K562 (cell line): ENCODE measurements at regions not wholly inside any gene's neighbourhood (a gene's known extent, or its start where the extent isn't known, plus 50 kb on each side); places are given as distances from the start of the nearest gene placed in this dataset.

Source experiments
- ATAC-seq: fragments of 200-7000 bp; cut with Tn5 transposase; 3 replicates; pipeline ENCODE4 v1.9.1; 2020; ENCODE audit warnings: moderate library complexity
- BruUV-seq: library from RNA; stranded (reverse); fragments of 400-500 nt; replicated peaks from 2 replicates; lab custom pipeline; 2021; lab: Mats Ljungman, UMichigan
- CTCF ChIA-PET: fragments of 300-600 bp; formaldehyde crosslinking; extraction: SDS; loops from one replicate; lab custom pipeline; 2021; ENCODE audit warnings: low intra/inter-chr PET ratio; lab: Yijun Ruan, JAX
- POLR2A ChIA-PET: fragments of 300-600, 350-650 bp; sonication (Branson Sonifier 250); formaldehyde crosslinking; extraction: SDS; loops from one replicate; lab custom pipeline; 2021; ENCODE audit warnings: antibody characterized with exemption, inconsistent platforms; lab: Yijun Ruan, JAX
- DNase-seq, 4 experiments: peaks; one replicate each; pipeline versions ENCODE4 v3.0.0 to v3.0.0-alpha.2; 2011 to 2018; ENCODE audit warnings: low spot score in 3 of 4, mixed read lengths in 3 of 4; ENCODE audit errors: extremely low read depth in 1 of 4
- FAIRE-seq: peaks from 2 replicates; lab custom pipeline; 2011; peaks lifted over from hg19 to GRCh38; lab: Jason Lieb, UNC
- H2AFZ ChIP-seq: 2 replicates; pipeline ENCODE4 v1.6.0; 2011; ENCODE audit warnings: low read depth, low read length, control low read depth, inconsistent platforms
- H3K27ac ChIP-seq: fragments of 200-600 bp; 3 replicates; pipeline ENCODE4 v1.8.0; 2011; ENCODE audit warnings: low read depth, mild to moderate bottlenecking, control low read depth, inconsistent platforms, low read length, moderate library complexity, mixed read lengths; ENCODE audit errors: extremely low read depth
- H3K27me3 ChIP-seq, 2 experiments: fragments of 300-600 bp in 1 of 2; 2 replicates in 1 of 2; 3 replicates in 1 of 2; pipeline versions ENCODE4 v1.6.0 to v1.8.0; 2011; ENCODE audit warnings: inconsistent platforms in 2 of 2, low read length in 2 of 2, mild to moderate bottlenecking in 1 of 2, mixed read lengths in 1 of 2, moderate library complexity in 1 of 2; ENCODE audit not compliant: control insufficient read depth in 2 of 2, insufficient read depth in 2 of 2
- H3K36me3 ChIP-seq: fragments of 300-600 bp; 3 replicates; pipeline ENCODE4 v1.8.0; 2011; ENCODE audit warnings: mild to moderate bottlenecking, low read length, inconsistent platforms; ENCODE audit not compliant: control insufficient read depth, insufficient read depth
- H3K4me1 ChIP-seq, 2 experiments: fragments of 200-600 bp in 1 of 2; replicated peaks in 1 of 2; 2 replicates in 1 of 2; 3 replicates in 1 of 2; pipeline versions ENCODE4 v1.5.1 to v1.8.0; 2011; ENCODE audit warnings: inconsistent platforms in 2 of 2, low read length in 2 of 2, mild to moderate bottlenecking in 1 of 2, mixed read lengths in 1 of 2, moderate library complexity in 1 of 2; ENCODE audit not compliant: control insufficient read depth in 2 of 2, insufficient read depth in 2 of 2
- H3K4me2 ChIP-seq: 2 replicates; pipeline ENCODE4 v1.6.1; 2011; ENCODE audit warnings: low read length, control low read depth, inconsistent platforms, mixed read lengths; ENCODE audit not compliant: insufficient read depth
- H3K4me3 ChIP-seq: fragments of 200-600 bp; sonication (generic), shearing (Covaris generic); 2 replicates; pipeline ENCODE4 v1.5.1; 2016; ENCODE audit warnings: control low read depth, inconsistent platforms
- H3K79me2 ChIP-seq: fragments of 200-600 bp; 3 replicates; pipeline ENCODE4 v1.8.0; 2011; ENCODE audit warnings: low read length, inconsistent platforms; ENCODE audit not compliant: control insufficient read depth, insufficient read depth
- H3K9ac ChIP-seq, 2 experiments: 2 replicates each; pipeline versions ENCODE4 v1.6.0 to v1.6.1; 2011; ENCODE audit warnings: low read depth in 2 of 2, low read length in 2 of 2, control low read depth in 1 of 2, inconsistent platforms in 1 of 2, mild to moderate bottlenecking in 1 of 2, mixed read lengths in 1 of 2; ENCODE audit not compliant: insufficient read depth in 1 of 2
- H3K9me1 ChIP-seq: one replicate; pipeline ENCODE4 v1.6.0; 2011; ENCODE audit warnings: inconsistent platforms, mild to moderate bottlenecking, low read length, moderate library complexity; ENCODE audit not compliant: control insufficient read depth, insufficient read depth
- H3K9me3 ChIP-seq: replicated peaks from 2 replicates; pipeline ENCODE4 v1.5.1; 2011; ENCODE audit warnings: low read depth, low read length, inconsistent platforms; ENCODE audit not compliant: control insufficient read depth, insufficient read depth
- H4K20me1 ChIP-seq: replicated peaks from 2 replicates; pipeline ENCODE4 v1.6.1; 2011; ENCODE audit warnings: low read length, inconsistent platforms, mixed read lengths; ENCODE audit not compliant: control insufficient read depth, insufficient read depth
- CHCHD3 ChIP-seq: fragments of 250-450 bp; sonication (Bioruptor Pico); IDR thresholded peaks from 2 replicates; pipeline ENCODE4 v2.1.2; 2022; ENCODE audit warnings: mild to moderate bottlenecking
- CREB5 ChIP-seq: fragments of 250-450 bp; sonication (Bioruptor Pico); IDR thresholded peaks from 2 replicates; pipeline ENCODE4 v1.5.0; 2020; ENCODE audit warnings: mild to moderate bottlenecking
- GABPA ChIP-seq: fragments of 200-800 bp; sonication (Bioruptor generic); conservative IDR thresholded peaks from 2 replicates; pipeline ENCODE4 v1.6.1; 2016; ENCODE audit warnings: low read depth, missing genetic modification characterization, missing compliant biosample characterization
- JUNB ChIP-seq: fragments of 450-650 bp; formaldehyde crosslinking; conservative IDR thresholded peaks from 2 replicates; pipeline ENCODE4 v1.4.0; 2020; ENCODE audit warnings: mild to moderate bottlenecking
- KLF10 ChIP-seq: fragments of 250-450 bp; sonication (Bioruptor Pico); IDR thresholded peaks from 2 replicates; pipeline ENCODE4 v1.6.1; 2021; ENCODE audit warnings: matching md5 sums
- TARDBP ChIP-seq: fragments of 450-650 bp; IDR thresholded peaks from 2 replicates; pipeline ENCODE4 v1.6.1; 2016
- ZNF217 ChIP-seq: sonication (generic); formaldehyde crosslinking; IDR thresholded peaks from 2 replicates; pipeline ENCODE4 v1.8.0; 2022; ENCODE audit warnings: mild to moderate bottlenecking, missing genetic modification reagents
- WGBS: fragments of 100-300 bp; shearing (Covaris generic); methylation state at CpG from one replicate; pipeline ENCODE4 v1.1.6; 2016; ENCODE audit warnings: low coverage, mixed read lengths; ENCODE audit not compliant: insufficient coverage; ENCODE audit errors: missing lambda C conversion rate; 5-methylcytosine and 5-hydroxymethylcytosine counted together
- in situ Hi-C: fragments of 300-500 bp; cut with MboI; formaldehyde crosslinking; loops from 4 replicates; pipeline ENCODE4 v1.15.0; 2018; ENCODE audit warnings: inconsistent platforms, mixed read lengths
- intact Hi-C: fragments of 100-400 bp; cut with micrococcal nuclease; formaldehyde crosslinking; loops from 2 replicates; pipeline ENCODE4 v1.14.2; 2022

DNA sequence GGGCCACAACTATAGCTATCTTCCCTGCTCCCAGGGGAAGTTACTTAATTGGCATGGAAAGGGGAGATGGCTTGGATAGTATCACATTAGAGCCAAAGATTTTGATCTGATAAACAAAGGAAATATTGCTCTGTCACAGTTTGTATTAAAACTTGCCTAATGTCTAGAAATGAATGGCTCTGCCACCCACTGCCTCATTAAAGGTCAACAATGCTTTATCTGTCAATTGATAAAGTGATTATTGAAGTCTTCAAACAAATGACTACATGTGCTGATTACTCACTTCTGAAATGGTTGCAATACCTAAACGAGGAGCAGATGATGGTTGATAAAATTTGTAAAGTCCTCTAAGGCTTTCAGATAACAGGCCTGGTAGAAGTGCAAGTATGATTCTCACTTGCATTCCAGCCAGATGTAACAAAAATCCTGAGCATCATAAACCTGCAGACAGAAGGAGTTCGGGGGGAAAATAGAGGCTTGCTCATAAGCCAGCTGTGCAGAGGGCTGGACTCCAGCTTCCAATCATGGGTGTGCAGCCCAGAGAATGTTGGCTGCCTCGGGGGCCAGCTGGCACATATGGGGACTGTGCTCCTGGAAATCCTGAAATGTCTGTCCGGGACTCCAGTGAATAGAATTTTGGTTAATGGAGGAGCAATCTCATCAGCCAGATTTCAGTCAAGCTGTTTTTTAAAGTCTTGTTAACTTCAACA lies 200.5 kb upstream of the SLC27A6 start:
- in situ Hi-C loops = no loop called here
- Histone ChIP-seq H3K36me3 (no peaks in the 10 kb centered on the region), H3K9ac (no peak overlapping the region), H3K4me3 (no peak overlapping the region), H3K4me2 (no peak overlapping the region), H3K4me1 (no peaks in the 10 kb centered on the region), H4K20me1 (no peaks in the 10 kb centered on the region), H3K9me1 (no peaks in the 10 kb centered on the region), H3K9me3 (no peaks in the 10 kb centered on the region), H3K79me2 (no peaks in the 10 kb centered on the region), H2AFZ (no peak overlapping the region), H3K27ac (no peak overlapping the region), H3K27me3 (no peaks in the 10 kb centered on the region)
- TF ChIP-seq KLF10 (CRISPR knock-in tag) (no peak), ZNF217 (CRISPR knock-in tag) (no peak), JUNB (CRISPR knock-in tag) (no peak), CREB5 (CRISPR knock-in tag) (no peak), GABPA (tag) (no peak), TARDBP (no peak), CHCHD3 (CRISPR knock-in tag) (no peak)
- DNase-seq (no peak), FAIRE-seq (no peak), ATAC-seq (no peak)
- ChIA-PET POLR2A (no interaction called here), CTCF (no interaction called here)
- WGBS = 0% methylated on average over 4 of the region's 4 CpGs
- no TSS peak for BruUV-seq
- intact Hi-C loops = no loop called here
